Hepatocyte (in vitro differentiated cells): ENCODE measurements at regions not wholly inside any gene's neighbourhood (a gene's known extent, or its start where the extent isn't known, plus 50 kb on each side); places are given as distances from the start of the nearest gene placed in this dataset.

ENCODE experiments used
- DNase-seq: peaks from one replicate; pipeline ENCODE4 v3.0.0-alpha.2; 2016; ENCODE audit warnings: low spot score
- H2AFZ ChIP-seq: fragments of 200-600 bp; sonication (generic); 2 replicates; pipeline ENCODE4 v1.6.0; 2016; ENCODE audit warnings: antibody characterized with exemption, mild to moderate bottlenecking
- H3K27ac ChIP-seq: fragments of 200-600 bp; sonication (generic); 2 replicates; pipeline ENCODE4 v1.5.1; 2016; ENCODE audit warnings: mild to moderate bottlenecking
- H3K27me3 ChIP-seq: fragments of 200-600 bp; sonication (generic); 2 replicates; pipeline ENCODE4 v1.6.1; 2016
- H3K36me3 ChIP-seq: fragments of 200-600 bp; sonication (generic); replicated peaks from 2 replicates; pipeline ENCODE4 v1.5.1; 2016; ENCODE audit warnings: low read depth; ENCODE audit not compliant: insufficient read depth
- H3K4me1 ChIP-seq: fragments of 200-600 bp; sonication (generic); 2 replicates; pipeline ENCODE4 v1.5.1; 2016; ENCODE audit warnings: mild to moderate bottlenecking, moderate library complexity; ENCODE audit not compliant: insufficient read depth
- H3K4me2 ChIP-seq: fragments of 200-600 bp; sonication (generic); 2 replicates; pipeline ENCODE4 v1.6.0; 2016
- H3K4me3 ChIP-seq: fragments of 200-600 bp; sonication (generic); 2 replicates; pipeline ENCODE4 v1.5.1; 2016; ENCODE audit warnings: mild to moderate bottlenecking
- H3K79me2 ChIP-seq: fragments of 200-600 bp; sonication (generic); 2 replicates; pipeline ENCODE4 v1.6.0; 2017; ENCODE audit warnings: mild to moderate bottlenecking
- H3K9me2 ChIP-seq: fragments of 200-600 bp; sonication (generic); replicated peaks from 2 replicates; pipeline ENCODE4 v1.6.0; 2017; ENCODE audit warnings: mild to moderate bottlenecking; ENCODE audit not compliant: insufficient read depth
- H3K9me3 ChIP-seq: fragments of 200-600 bp; sonication (generic); 2 replicates; pipeline ENCODE4 v1.5.1; 2016; ENCODE audit warnings: low read depth, mild to moderate bottlenecking
- H4K20me1 ChIP-seq: fragments of 200-600 bp; sonication (generic); 2 replicates; pipeline ENCODE4 v1.6.0; 2016; ENCODE audit warnings: mild to moderate bottlenecking; ENCODE audit not compliant: insufficient read depth, poor library complexity, severe bottlenecking
- EZH2 ChIP-seq: fragments of 200-600 bp; sonication (generic); IDR thresholded peaks from 2 replicates; pipeline ENCODE4 v1.6.1; 2016; ENCODE audit warnings: antibody characterized with exemption, mild to moderate bottlenecking, borderline replicate concordance
- EZH2phosphoT487 ChIP-seq: fragments of 200-600 bp; sonication (generic); IDR thresholded peaks from one replicate; pipeline ENCODE4 v1.6.1; 2018; ENCODE audit warnings: antibody characterized with exemption, mild to moderate bottlenecking, low read depth, moderate library complexity; ENCODE audit not compliant: unreplicated experiment, severe bottlenecking
- WGBS: methylation state at CpG from one replicate; pipeline ENCODE4 v1.1.6; 2016; ENCODE audit warnings: low lambda C conversion rate; ENCODE audit errors: missing lambda C conversion rate; 5-methylcytosine and 5-hydroxymethylcytosine counted together
- TF ChIP-seq, protein P1 (sequence below): fragments of 200-600 bp; sonication (generic); IDR thresholded peaks from 2 replicates; pipeline ENCODE4 v1.5.1; 2016; ENCODE audit warnings: antibody characterized with exemption, mild to moderate bottlenecking; ENCODE audit not compliant: poor library complexity

DNA sequence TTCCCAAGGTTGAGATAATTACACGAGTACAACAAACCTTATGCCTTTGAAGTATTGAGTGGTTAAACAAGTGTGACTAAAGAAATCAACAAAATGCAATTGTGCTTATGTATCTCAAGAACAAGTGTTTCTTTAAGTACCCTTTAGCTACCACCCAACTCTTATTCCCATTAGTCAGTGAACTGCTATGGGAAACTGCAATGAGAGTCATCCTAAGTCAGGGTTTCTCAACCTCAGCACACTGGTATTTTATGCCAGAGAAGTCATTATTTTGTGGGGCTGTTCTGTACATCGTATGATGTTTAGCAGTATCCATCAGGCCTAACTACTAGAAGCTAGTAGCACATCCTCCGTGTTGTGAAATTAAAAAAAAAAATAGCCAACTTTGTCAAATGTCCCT lies 549.1 kb upstream of the BOD1L1 start:
- H4K20me1 ChIP-seq, result no peaks in the 10 kb centered on the region
- no peaks in the 10 kb centered on the region for H3K9me3 ChIP-seq
- no peak overlapping the region for H3K4me3 ChIP-seq
- no peak overlapping the region for H3K27ac ChIP-seq
- WGBS, result 87% methylated on average over 3 of the region's 3 CpGs
- H2AFZ ChIP-seq, result no peak overlapping the region
- H3K4me2 ChIP-seq, result no peak overlapping the region
- no peaks in the 10 kb centered on the region for H3K36me3 ChIP-seq
- H3K27me3 ChIP-seq, result no peaks in the 10 kb centered on the region
- H3K79me2 ChIP-seq, result no peaks in the 10 kb centered on the region
- DNase-seq, result no peak
- TF ChIP-seq EZH2, result no peak
- TF ChIP-seq EZH2phosphoT487, result no peak
- TF ChIP-seq, protein P1, sequence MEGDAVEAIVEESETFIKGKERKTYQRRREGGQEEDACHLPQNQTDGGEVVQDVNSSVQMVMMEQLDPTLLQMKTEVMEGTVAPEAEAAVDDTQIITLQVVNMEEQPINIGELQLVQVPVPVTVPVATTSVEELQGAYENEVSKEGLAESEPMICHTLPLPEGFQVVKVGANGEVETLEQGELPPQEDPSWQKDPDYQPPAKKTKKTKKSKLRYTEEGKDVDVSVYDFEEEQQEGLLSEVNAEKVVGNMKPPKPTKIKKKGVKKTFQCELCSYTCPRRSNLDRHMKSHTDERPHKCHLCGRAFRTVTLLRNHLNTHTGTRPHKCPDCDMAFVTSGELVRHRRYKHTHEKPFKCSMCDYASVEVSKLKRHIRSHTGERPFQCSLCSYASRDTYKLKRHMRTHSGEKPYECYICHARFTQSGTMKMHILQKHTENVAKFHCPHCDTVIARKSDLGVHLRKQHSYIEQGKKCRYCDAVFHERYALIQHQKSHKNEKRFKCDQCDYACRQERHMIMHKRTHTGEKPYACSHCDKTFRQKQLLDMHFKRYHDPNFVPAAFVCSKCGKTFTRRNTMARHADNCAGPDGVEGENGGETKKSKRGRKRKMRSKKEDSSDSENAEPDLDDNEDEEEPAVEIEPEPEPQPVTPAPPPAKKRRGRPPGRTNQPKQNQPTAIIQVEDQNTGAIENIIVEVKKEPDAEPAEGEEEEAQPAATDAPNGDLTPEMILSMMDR, result no peak
- peaks cover 21% of the 10 kb centered on the region for H3K4me1 ChIP-seq
- H3K9me2 ChIP-seq, result no peaks in the 10 kb centered on the region

DNA sequence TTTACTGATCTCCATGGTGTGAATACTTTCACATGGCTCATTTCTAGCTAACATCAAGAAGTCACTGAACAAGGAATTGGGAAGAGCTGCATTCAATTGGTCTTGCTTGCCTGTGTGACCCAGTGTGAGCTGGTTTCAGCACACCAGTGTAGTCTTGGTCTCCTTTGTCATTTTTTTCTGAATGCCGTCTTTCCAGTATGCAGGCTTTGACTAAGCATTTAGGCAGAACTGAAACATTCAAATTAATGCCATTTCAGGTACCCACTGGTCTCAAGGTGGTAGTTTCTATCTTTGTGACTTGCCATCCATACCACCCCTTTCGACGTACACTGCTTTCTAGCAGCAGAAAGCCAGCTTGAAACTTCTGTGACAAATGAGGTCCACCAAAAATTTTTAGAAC lies 550.5 kb upstream of the BOD1L1 start:
- no peak overlapping the region for H3K4me3 ChIP-seq
- H3K4me1 ChIP-seq, result peaks cover 21% of the 10 kb centered on the region
- no peaks in the 10 kb centered on the region for H3K79me2 ChIP-seq
- no peaks in the 10 kb centered on the region for H4K20me1 ChIP-seq
- no peak for DNase-seq
- H3K9me2 ChIP-seq, result no peaks in the 10 kb centered on the region
- no peaks in the 10 kb centered on the region for H3K27me3 ChIP-seq
- TF ChIP-seq EZH2 (no peak), EZH2phosphoT487 (no peak)
- TF ChIP-seq, protein P1, result no peak
- no peaks in the 10 kb centered on the region for H3K36me3 ChIP-seq
- WGBS, result 83% methylated on average over 3 of the region's 3 CpGs
- H3K27ac ChIP-seq, result peak overlapping the region; percentile 50
- H2AFZ ChIP-seq, result no peak overlapping the region
- no peaks in the 10 kb centered on the region for H3K9me3 ChIP-seq
- no peak overlapping the region for H3K4me2 ChIP-seq

DNA sequence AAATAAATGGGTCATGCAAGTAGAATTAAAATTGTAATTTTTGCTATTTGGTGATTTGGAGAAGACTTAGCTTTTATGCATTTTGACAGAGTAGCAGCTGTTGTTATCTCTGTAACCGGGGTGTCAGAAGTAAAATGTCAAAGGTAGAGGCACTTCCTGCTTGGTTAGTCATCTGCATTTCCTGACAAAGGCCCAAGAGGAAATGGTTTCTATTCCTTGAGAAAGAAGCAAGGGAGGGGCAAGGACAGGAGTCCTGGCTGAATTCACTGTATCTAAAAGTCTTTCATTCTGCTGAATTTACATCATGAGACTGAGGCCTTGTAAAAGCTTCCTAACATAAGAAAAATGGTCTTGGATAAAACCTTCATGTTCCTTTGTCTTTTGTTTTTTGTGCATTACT lies 550.9 kb upstream of the BOD1L1 start:
- Histone ChIP-seq H3K4me1 (peaks cover 21% of the 10 kb centered on the region), H3K79me2 (no peaks in the 10 kb centered on the region), H3K9me2 (no peaks in the 10 kb centered on the region), H2AFZ (no peak overlapping the region), H3K4me3 (no peak overlapping the region), H3K9me3 (no peaks in the 10 kb centered on the region), H3K4me2 (no peak overlapping the region), H3K27me3 (no peaks in the 10 kb centered on the region), H3K27ac (peak overlapping the region; percentile 50), H3K36me3 (no peaks in the 10 kb centered on the region), H4K20me1 (no peaks in the 10 kb centered on the region)
- WGBS, result 24% methylated on average over 1 of the region's 1 CpG
- peak; percentile 10 for DNase-seq
- no peak for TF ChIP-seq EZH2
- TF ChIP-seq EZH2phosphoT487, result no peak
- TF ChIP-seq, protein P1, result no peak

DNA sequence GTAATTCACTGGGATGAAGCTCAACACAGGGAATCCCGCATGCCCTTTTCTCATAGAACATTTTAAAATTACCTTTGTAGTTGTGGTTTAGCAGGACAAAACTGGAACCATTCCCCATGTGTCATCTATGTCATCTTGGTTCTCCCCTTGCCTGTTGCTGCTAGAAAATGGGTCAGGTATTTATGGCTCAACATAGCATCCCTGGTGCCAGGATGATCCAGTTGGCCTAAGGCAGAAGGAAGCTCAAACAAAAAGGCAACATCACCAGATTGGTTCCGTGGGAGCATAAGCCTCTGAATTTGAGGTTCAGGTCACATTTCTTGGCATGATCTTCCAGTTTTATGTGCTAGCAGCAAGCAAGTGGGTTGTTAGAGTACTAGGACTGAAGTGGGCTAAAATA lies 552.6 kb upstream of the BOD1L1 start:
- Histone ChIP-seq H3K36me3 (no peaks in the 10 kb centered on the region), H3K27ac (no peak overlapping the region), H3K27me3 (no peaks in the 10 kb centered on the region), H3K4me3 (no peak overlapping the region), H3K9me3 (no peaks in the 10 kb centered on the region), H2AFZ (no peak overlapping the region), H3K9me2 (no peaks in the 10 kb centered on the region), H3K4me2 (no peak overlapping the region), H3K4me1 (peaks cover 21% of the 10 kb centered on the region), H4K20me1 (no peaks in the 10 kb centered on the region), H3K79me2 (no peaks in the 10 kb centered on the region)
- no peak for TF ChIP-seq EZH2phosphoT487
- TF ChIP-seq EZH2, result no peak
- TF ChIP-seq, protein P1, result no peak
- no peak for DNase-seq
- WGBS, result 93% methylated on average over 2 of the region's 2 CpGs
